SK-N-SH (cell line): ENCODE measurements at regions not wholly inside any gene's neighbourhood (a gene's known extent, or its start where the extent isn't known, plus 50 kb on each side); places are given as distances from the start of the nearest gene placed in this dataset.

ENCODE experiments used
- CTCF ChIA-PET: fragments of 300-600, 350-600 bp; formaldehyde crosslinking; extraction: SDS; loops from one replicate; lab custom pipeline; 2021; lab: Yijun Ruan, JAX
- POLR2A ChIA-PET: fragments of 350-600 bp; sonication (Branson Sonifier 250); formaldehyde crosslinking; extraction: SDS; loops from one replicate; lab custom pipeline; 2020; ENCODE audit warnings: antibody characterized with exemption, inconsistent platforms; lab: Yijun Ruan, JAX
- DNase-seq: peaks from one replicate; pipeline ENCODE4 v3.0.0; 2012
- H2AFZ ChIP-seq: fragments of 200-600 bp; sonication (generic); 2 replicates; pipeline ENCODE4 v1.8.1; 2016; ENCODE audit warnings: antibody characterized with exemption, mild to moderate bottlenecking, low read depth
- H3F3A ChIP-seq: fragments of 200-600 bp; sonication (generic); replicated peaks from 2 replicates; pipeline ENCODE3; 2016; ENCODE audit warnings: antibody characterized with exemption, mild to moderate bottlenecking; ENCODE audit not compliant: insufficient read depth
- H3K27ac ChIP-seq, 2 experiments: fragments of 200-500 bp in 1 of 2; fragments of 200-600 bp in 1 of 2; sonication (Bioruptor generic) in 1 of 2; sonication (generic), shearing (Covaris generic) in 1 of 2; 2 replicates each; pipeline versions ENCODE4 v1.5.1 to v1.6.1; 2014 to 2016; ENCODE audit warnings: low read depth in 2 of 2, inconsistent platforms in 1 of 2, low read length in 1 of 2, mild to moderate bottlenecking in 1 of 2, mixed read lengths in 1 of 2
- H3K27me3 ChIP-seq: fragments of 200-600 bp; sonication (generic), shearing (Covaris generic); 2 replicates; pipeline ENCODE4 v1.6.1; 2016; ENCODE audit warnings: mixed run types; ENCODE audit not compliant: insufficient read depth
- H3K36me3 ChIP-seq, 2 experiments: fragments of 200-500 bp in 1 of 2; fragments of 200-600 bp in 1 of 2; sonication (Bioruptor generic) in 1 of 2; sonication (generic) in 1 of 2; replicated peaks in 1 of 2; 2 replicates each; pipeline versions ENCODE3 to v1.5.1; 2014 to 2016; ENCODE audit warnings: low read length in 1 of 2, mild to moderate bottlenecking in 1 of 2; ENCODE audit not compliant: insufficient read depth in 2 of 2, control insufficient read depth in 1 of 2
- H3K4me1 ChIP-seq, 2 experiments: fragments of 200-500 bp in 1 of 2; fragments of 200-600 bp in 1 of 2; sonication (Bioruptor generic) in 1 of 2; sonication (generic), shearing (Covaris generic) in 1 of 2; 2 replicates each; pipeline versions ENCODE4 v1.5.1 to v1.6.1; 2014 to 2016; ENCODE audit warnings: low read depth in 1 of 2, low read length in 1 of 2, mixed run types in 1 of 2; ENCODE audit not compliant: insufficient read depth in 2 of 2, control insufficient read depth in 1 of 2
- H3K4me2 ChIP-seq: fragments of 200-600 bp; sonication (generic), shearing (Covaris generic); 2 replicates; pipeline ENCODE4 v1.6.1; 2017; ENCODE audit warnings: mixed run types
- H3K4me3 ChIP-seq, 2 experiments: fragments of 200-500 bp in 1 of 2; fragments of 200-600 bp in 1 of 2; sonication (Bioruptor generic) in 1 of 2; sonication (generic), shearing (Covaris generic) in 1 of 2; 2 replicates each; pipeline versions ENCODE4 v1.5.1 to v1.8.1; 2014 to 2016; ENCODE audit warnings: low read depth in 2 of 2, inconsistent platforms in 1 of 2, low read length in 1 of 2, mild to moderate bottlenecking in 1 of 2, mixed read lengths in 1 of 2, moderate library complexity in 1 of 2
- H3K79me2 ChIP-seq: fragments of 200-600 bp; sonication (generic); 2 replicates; pipeline ENCODE4 v1.8.1; 2017; ENCODE audit warnings: mild to moderate bottlenecking; ENCODE audit not compliant: insufficient read depth
- H3K9ac ChIP-seq: fragments of 200-600 bp; sonication (generic); 2 replicates; pipeline ENCODE4 v1.6.1; 2017; ENCODE audit warnings: mixed run types
- H3K9me2 ChIP-seq: fragments of 200-600 bp; sonication (generic); 2 replicates; pipeline ENCODE4 v1.6.1; 2017; ENCODE audit warnings: mixed run types
- H3K9me3 ChIP-seq: fragments of 200-600 bp; sonication (generic); 2 replicates; pipeline ENCODE4 v1.6.1; 2017; ENCODE audit warnings: mixed run types, mild to moderate bottlenecking, moderate library complexity
- H4K20me1 ChIP-seq: fragments of 200-600 bp; sonication (generic); 2 replicates; pipeline ENCODE4 v1.6.1; 2017; ENCODE audit warnings: mild to moderate bottlenecking, mixed run types; ENCODE audit not compliant: insufficient read depth
- CHD2 ChIP-seq: fragments of 150-350 bp; IDR thresholded peaks from 2 replicates; pipeline ENCODE4 v1.6.1; 2018; ENCODE audit warnings: low read length; ENCODE audit not compliant: partially characterized antibody
- ELF1 ChIP-seq: IDR thresholded peaks from 2 replicates; pipeline ENCODE4 v1.4.0; 2012
- EP300 ChIP-seq, 2 experiments: IDR thresholded peaks; 2 replicates each; pipeline versions ENCODE4 v1.4.0 to v1.6.1; 2012; ENCODE audit warnings: borderline replicate concordance in 1 of 2, low read depth in 1 of 2, low read length in 1 of 2
- FOSL2 ChIP-seq: IDR thresholded peaks from 2 replicates; pipeline ENCODE4 v1.4.0; 2012; ENCODE audit warnings: low read depth, mild to moderate bottlenecking, moderate library complexity, borderline replicate concordance
- FOXJ3 ChIP-seq: sonication (generic); formaldehyde crosslinking; IDR thresholded peaks from 2 replicates; pipeline ENCODE4 v1.5.1; 2020; ENCODE audit warnings: mild to moderate bottlenecking, missing genetic modification reagents
- FOXM1 ChIP-seq: IDR thresholded peaks from 2 replicates; pipeline ENCODE4 v1.4.0; 2012; ENCODE audit warnings: low read depth, mild to moderate bottlenecking
- GABPA ChIP-seq: IDR thresholded peaks from 2 replicates; pipeline ENCODE4 v1.4.0; 2012; ENCODE audit warnings: low read depth, mild to moderate bottlenecking
- NFIC ChIP-seq: IDR thresholded peaks from 2 replicates; pipeline ENCODE4 v1.4.0; 2012; ENCODE audit warnings: borderline replicate concordance
- POLR2AphosphoS5 ChIP-seq: IDR thresholded peaks from 2 replicates; pipeline ENCODE4 v1.6.1; 2012; ENCODE audit warnings: low read depth, low read length
- RAD21 ChIP-seq: IDR thresholded peaks from 2 replicates; pipeline ENCODE4 v1.6.1; 2012; ENCODE audit warnings: mild to moderate bottlenecking, low read length
- RCOR1 ChIP-seq: fragments of 150-350 bp; IDR thresholded peaks from 2 replicates; pipeline ENCODE4 v1.6.1; 2017; ENCODE audit warnings: antibody characterized with exemption, low read length
- REST ChIP-seq: IDR thresholded peaks from 2 replicates; pipeline ENCODE4 v1.6.1; 2012; ENCODE audit warnings: mild to moderate bottlenecking, low read depth, low read length, moderate library complexity
- RXRA ChIP-seq: IDR thresholded peaks from 2 replicates; pipeline ENCODE4 v1.4.0; 2012; ENCODE audit warnings: low read depth, mild to moderate bottlenecking, borderline replicate concordance
- SIN3A ChIP-seq: IDR thresholded peaks from 2 replicates; pipeline ENCODE4 v1.6.1; 2012; ENCODE audit warnings: low read depth, mild to moderate bottlenecking, low read length, moderate library complexity, borderline replicate concordance
- TEAD4 ChIP-seq: IDR thresholded peaks from 2 replicates; pipeline ENCODE4 v1.4.0; 2012; ENCODE audit warnings: mild to moderate bottlenecking, borderline replicate concordance; ENCODE audit not compliant: insufficient read depth
- USF1 ChIP-seq: IDR thresholded peaks from 2 replicates; pipeline ENCODE4 v1.4.0; 2012; ENCODE audit warnings: low read depth, borderline replicate concordance
- USF2 ChIP-seq: fragments of 150-350 bp; IDR thresholded peaks from 2 replicates; pipeline ENCODE4 v1.6.1; 2017; ENCODE audit warnings: antibody characterized with exemption, low read length, low read depth, borderline replicate concordance
- WGBS: methylation state at CpG from one replicate; pipeline ENCODE4 v1.1.6; 2017; ENCODE audit warnings: low lambda C conversion rate; 5-methylcytosine and 5-hydroxymethylcytosine counted together
- TF ChIP-seq, protein P1 (sequence below): IDR thresholded peaks from 2 replicates; pipeline ENCODE4 v1.4.0; 2012; ENCODE audit warnings: low read depth
- TF ChIP-seq, protein P2 (sequence below): fragments of 150-350 bp; IDR thresholded peaks from 2 replicates; pipeline ENCODE4 v1.6.1; 2016; ENCODE audit warnings: mild to moderate bottlenecking, low read depth, low read length

- TF ChIP-seq CHD2 = no peak
- no peak for TF ChIP-seq FOXM1
- TF ChIP-seq NFIC = no peak
- no peak for TF ChIP-seq TEAD4
- no peak for TF ChIP-seq SIN3A
- TF ChIP-seq USF1 = no peak
- TF ChIP-seq USF2 = no peak
- no peak for TF ChIP-seq POLR2AphosphoS5
- no peak for TF ChIP-seq FOSL2
- TF ChIP-seq GABPA = no peak
- no peak for TF ChIP-seq RAD21
- no peak for TF ChIP-seq FOXJ3 (CRISPR knock-in tag)
- TF ChIP-seq ELF1 = no peak
- TF ChIP-seq RCOR1 = no peak
- TF ChIP-seq REST = no peak
- TF ChIP-seq EP300 (IDR thresholded peaks at IDR 0.05; ENCODE audit: borderline replicate concordance in 1 of 2, low read depth in 1 of 2, low read length in 1 of 2) = no peak
- TF ChIP-seq, protein P1, sequence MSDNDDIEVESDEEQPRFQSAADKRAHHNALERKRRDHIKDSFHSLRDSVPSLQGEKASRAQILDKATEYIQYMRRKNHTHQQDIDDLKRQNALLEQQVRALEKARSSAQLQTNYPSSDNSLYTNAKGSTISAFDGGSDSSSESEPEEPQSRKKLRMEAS = no peak
- no peak for TF ChIP-seq RXRA
- TF ChIP-seq, protein P2, sequence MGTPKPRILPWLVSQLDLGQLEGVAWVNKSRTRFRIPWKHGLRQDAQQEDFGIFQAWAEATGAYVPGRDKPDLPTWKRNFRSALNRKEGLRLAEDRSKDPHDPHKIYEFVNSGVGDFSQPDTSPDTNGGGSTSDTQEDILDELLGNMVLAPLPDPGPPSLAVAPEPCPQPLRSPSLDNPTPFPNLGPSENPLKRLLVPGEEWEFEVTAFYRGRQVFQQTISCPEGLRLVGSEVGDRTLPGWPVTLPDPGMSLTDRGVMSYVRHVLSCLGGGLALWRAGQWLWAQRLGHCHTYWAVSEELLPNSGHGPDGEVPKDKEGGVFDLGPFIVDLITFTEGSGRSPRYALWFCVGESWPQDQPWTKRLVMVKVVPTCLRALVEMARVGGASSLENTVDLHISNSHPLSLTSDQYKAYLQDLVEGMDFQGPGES = no peak
- no peaks in the 10 kb centered on the region for H3K4me1 ChIP-seq
- CTCF ChIA-PET = no interaction called here
These were observed 182.6 kb upstream of the SLITRK3 start for GRCh38 chr3:165378761-165379160.

More at GRCh38 chr3:165378761-165379160, 182.6 kb upstream of the SLITRK3 start:
- Histone ChIP-seq H3F3A (no peaks in the 10 kb centered on the region), H3K9me3 (no peaks in the 10 kb centered on the region), H3K27me3 (no peaks in the 10 kb centered on the region), H3K4me3 (no peak overlapping the region), H3K27ac (no peak overlapping the region), H3K9me2 (no peaks in the 10 kb centered on the region), H4K20me1 (no peaks in the 10 kb centered on the region), H3K9ac (no peak overlapping the region), H2AFZ (no peak overlapping the region), H3K79me2 (no peaks in the 10 kb centered on the region), H3K4me2 (no peak overlapping the region), H3K36me3 (no peaks in the 10 kb centered on the region)
- no peak for DNase-seq
- 0% methylated on average over 2 of the region's 2 CpGs for WGBS
- POLR2A ChIA-PET = no interaction called here
